ENCODE measurements at regions not wholly inside any gene's neighbourhood (a gene's known extent, or its start where the extent isn't known, plus 50 kb on each side); places are given as distances from the start of the nearest gene placed in this dataset.

GRCh38 chr3:22129101-22129500 is 378.1 kb upstream of the ZNF385D start:
- Histone ChIP-seq H3K4me1 (ENCODE audit: control insufficient read depth, insufficient read depth, low read length) (no peaks in the 10 kb centered on the region), H3K27ac (ENCODE audit: extremely low read depth, low read depth, low read length) (no peak overlapping the region), H3K9me3 (ENCODE audit: control insufficient read depth, insufficient read depth, low read depth, low read length) (no peaks in the 10 kb centered on the region), H3K4me3 (ENCODE audit: low read depth, low read length) (no peak overlapping the region), H3K36me3 (ENCODE audit: control insufficient read depth in 2 of 2, insufficient read depth in 1 of 2, low read length in 2 of 2) (no peaks in the 10 kb centered on the region)
- TF ChIP-seq OVOL3 (tag by site-specific recombination; IDR thresholded peaks at IDR 0.05), result no peak
- no peak for TF ChIP-seq ZNF791 (tag by site-specific recombination; IDR thresholded peaks at IDR 0.05)
- no peak for TF ChIP-seq ZNF555 (tag by site-specific recombination; conservative IDR thresholded peaks at IDR 0.05)
- no peak for TF ChIP-seq ZNF140 (tag by site-specific recombination; IDR thresholded peaks at IDR 0.05)
- no peak for TF ChIP-seq GLI2 (tag by site-specific recombination; IDR thresholded peaks at IDR 0.05; ENCODE audit: borderline replicate concordance, low read depth)
- no peak for TF ChIP-seq ZBTB26 (tag by site-specific recombination; optimal IDR thresholded peaks at IDR 0.05)
- POLR2A ChIA-PET, result no interaction called here
- CTCF ChIA-PET, result no interaction called here

- Histone ChIP-seq H3K9me3 (ENCODE audit: control insufficient read depth, insufficient read depth, low read depth, low read length) (no peaks in the 10 kb centered on the region), H3K27ac (ENCODE audit: extremely low read depth, low read depth, low read length) (no peak overlapping the region), H3K4me1 (ENCODE audit: control insufficient read depth, insufficient read depth, low read length) (no peaks in the 10 kb centered on the region), H3K36me3 (ENCODE audit: control insufficient read depth in 2 of 2, insufficient read depth in 1 of 2, low read length in 2 of 2) (no peaks in the 10 kb centered on the region), H3K4me3 (ENCODE audit: low read depth, low read length) (no peak overlapping the region)
- TF ChIP-seq ZNF571 (tag by site-specific recombination; IDR thresholded peaks at IDR 0.05), result no peak
- POLR2A ChIA-PET, result no interaction called here
- CTCF ChIA-PET, result no interaction called here
Measured at GRCh38 chr3:22141769-22142168, 390.8 kb upstream of the ZNF385D start.

GRCh38 chr3:22147161-22147560 is 396.2 kb upstream of the ZNF385D start:
- ChIA-PET POLR2A (no interaction called here), CTCF (no interaction called here)
- H3K9me3 ChIP-seq (ENCODE audit: control insufficient read depth, insufficient read depth, low read depth, low read length), result no peaks in the 10 kb centered on the region
- H3K4me1 ChIP-seq (ENCODE audit: control insufficient read depth, insufficient read depth, low read length), result no peaks in the 10 kb centered on the region
- no peak overlapping the region for H3K27ac ChIP-seq (ENCODE audit: extremely low read depth, low read depth, low read length)
- no peak for TF ChIP-seq BCL6B (tag by site-specific recombination; IDR thresholded peaks at IDR 0.05)
- no peak for TF ChIP-seq ZNF701 (tag by site-specific recombination; IDR thresholded peaks at IDR 0.05)
- no peak for TF ChIP-seq ZNF248 (tag by site-specific recombination; IDR thresholded peaks at IDR 0.05)
- TF ChIP-seq ZNF140 (tag by site-specific recombination; IDR thresholded peaks at IDR 0.05), result no peak
- TF ChIP-seq ZNF621 (tag by site-specific recombination; IDR thresholded peaks at IDR 0.05), result no peak
- TF ChIP-seq ZBTB48 (tag by site-specific recombination; IDR thresholded peaks at IDR 0.05), result no peak
- TF ChIP-seq ZNF677 (tag by site-specific recombination; IDR thresholded peaks at IDR 0.05), result no peak
- no peak for TF ChIP-seq ZNF362 (tag by site-specific recombination; IDR thresholded peaks at IDR 0.05)
- no peak overlapping the region for H3K4me3 ChIP-seq (ENCODE audit: low read depth, low read length)
- H3K36me3 ChIP-seq (ENCODE audit: control insufficient read depth in 2 of 2, insufficient read depth in 1 of 2, low read length in 2 of 2), result no peaks in the 10 kb centered on the region

- ChIA-PET POLR2A (no interaction called here), CTCF (interaction anchor here (1.3 kb wide), 1 partner anchor 867 kb away, joined by 5 read pairs; no protein-coding TSS in a partner anchor)
- Histone ChIP-seq H3K4me3 (ENCODE audit: low read depth, low read length) (no peak overlapping the region), H3K36me3 (ENCODE audit: control insufficient read depth in 2 of 2, insufficient read depth in 1 of 2, low read length in 2 of 2) (no peaks in the 10 kb centered on the region), H3K27ac (ENCODE audit: extremely low read depth, low read depth, low read length) (no peak overlapping the region), H3K9me3 (ENCODE audit: control insufficient read depth, insufficient read depth, low read depth, low read length) (no peaks in the 10 kb centered on the region), H3K4me1 (ENCODE audit: control insufficient read depth, insufficient read depth, low read length) (no peaks in the 10 kb centered on the region)
- TF ChIP-seq ZNF530 (tag by site-specific recombination; IDR thresholded peaks at IDR 0.05; ENCODE audit: low read depth), result no peak
- no peak for TF ChIP-seq ZNF324 (tag by site-specific recombination; IDR thresholded peaks at IDR 0.05)
Measured at GRCh38 chr3:22156868-22157267, 405.9 kb upstream of the ZNF385D start.

All from HEK293 (cell line).